ENCODE measurements at regions not wholly inside any gene's neighbourhood (a gene's known extent, or its start where the extent isn't known, plus 50 kb on each side); places are given as distances from the start of the nearest gene placed in this dataset.

GRCh38 chr4:79044141-79044659 is 105.0 kb upstream of the PAQR3 start:
- H3K9me3 ChIP-seq (ENCODE audit: insufficient read depth, low read depth, low read length): no peaks in the 10 kb centered on the region
- no CpG with 5 or more reads among the region's 2 CpGs for WGBS (ENCODE audit: extremely low coverage, insufficient coverage, insufficient read length)
- H3K36me3 ChIP-seq (ENCODE audit: control insufficient read depth in 1 of 2, insufficient read depth in 2 of 2, low read length in 2 of 2): no peaks in the 10 kb centered on the region
- H3K27me3 ChIP-seq (ENCODE audit: insufficient read depth, low read length): no peaks in the 10 kb centered on the region
- no peak overlapping the region for H2AFZ ChIP-seq (ENCODE audit: insufficient read depth, low read length, poor library complexity)
- no peak overlapping the region for H4K91ac ChIP-seq (ENCODE audit: low read depth, low read length)
- no peaks in the 10 kb centered on the region for H3K79me2 ChIP-seq (ENCODE audit: control insufficient read depth, insufficient read depth, low read length, poor library complexity)
- H2BK12ac ChIP-seq (ENCODE audit: low read length): no peak overlapping the region
- no peak overlapping the region for H3K27ac ChIP-seq (ENCODE audit: low read depth, low read length)
- H3K14ac ChIP-seq (ENCODE audit: low read length): no peak overlapping the region
- no peak overlapping the region for H3K23ac ChIP-seq (ENCODE audit: low read length)
- no peaks in the 10 kb centered on the region for H3K79me1 ChIP-seq (ENCODE audit: low read length)
- H3K4me3 ChIP-seq (ENCODE audit: low read depth, low read length): no peak overlapping the region
- no peak overlapping the region for H3K18ac ChIP-seq (ENCODE audit: low read length)
- H2BK5ac ChIP-seq (ENCODE audit: low read depth, low read length, poor library complexity): no peak overlapping the region
- no peak overlapping the region for H2BK120ac ChIP-seq (ENCODE audit: insufficient read depth, low read length, poor library complexity)
- no peak overlapping the region for H2AK5ac ChIP-seq (ENCODE audit: low read length)
- no peak overlapping the region for H3K4ac ChIP-seq (ENCODE audit: low read depth, low read length)
- no peak overlapping the region for H4K8ac ChIP-seq (ENCODE audit: low read depth, low read length)
- H4K12ac ChIP-seq (ENCODE audit: low read depth, low read length): no peak overlapping the region
- H3K9ac ChIP-seq (ENCODE audit: low read length): no peak overlapping the region
- H3K4me2 ChIP-seq (ENCODE audit: low read length): no peak overlapping the region
- no peak for DNase-seq
- no peaks in the 10 kb centered on the region for H3K4me1 ChIP-seq (ENCODE audit: control insufficient read depth in 1 of 2, insufficient read depth in 2 of 2, low read length in 2 of 2)

DNA sequence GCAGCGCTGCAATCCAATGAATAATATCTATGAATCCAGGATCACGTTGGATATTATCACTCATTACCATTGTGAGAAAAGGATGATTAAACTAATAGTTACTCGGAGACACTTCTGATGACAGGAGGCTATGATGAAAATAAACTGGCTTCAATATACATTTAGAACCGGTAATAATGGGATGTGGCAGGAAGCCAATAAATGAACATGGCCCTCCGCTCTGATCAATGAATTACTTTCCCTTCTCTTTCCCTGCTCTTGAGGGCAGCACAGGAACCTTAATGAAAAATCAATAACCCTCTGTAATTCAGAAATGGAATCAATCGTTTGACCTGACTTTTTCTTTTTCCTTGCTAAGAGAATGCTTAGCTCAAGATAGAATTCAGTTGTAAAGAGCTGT is 103.9 kb upstream of the PAQR3 start:
- Histone ChIP-seq H3K9me3 (ENCODE audit: insufficient read depth, low read depth, low read length) (no peaks in the 10 kb centered on the region), H3K4me3 (ENCODE audit: low read depth, low read length) (no peak overlapping the region), H3K79me1 (ENCODE audit: low read length) (no peaks in the 10 kb centered on the region), H2BK5ac (ENCODE audit: low read depth, low read length, poor library complexity) (no peak overlapping the region), H2AFZ (ENCODE audit: insufficient read depth, low read length, poor library complexity) (no peak overlapping the region), H2BK120ac (ENCODE audit: insufficient read depth, low read length, poor library complexity) (no peak overlapping the region), H3K18ac (ENCODE audit: low read length) (no peak overlapping the region), H3K27ac (ENCODE audit: low read depth, low read length) (no peak overlapping the region), H3K27me3 (ENCODE audit: insufficient read depth, low read length) (no peaks in the 10 kb centered on the region), H3K79me2 (ENCODE audit: control insufficient read depth, insufficient read depth, low read length, poor library complexity) (no peaks in the 10 kb centered on the region), H2AK5ac (ENCODE audit: low read length) (no peak overlapping the region), H3K4me2 (ENCODE audit: low read length) (no peak overlapping the region), H3K4me1 (ENCODE audit: control insufficient read depth in 1 of 2, insufficient read depth in 2 of 2, low read length in 2 of 2) (no peaks in the 10 kb centered on the region), H3K14ac (ENCODE audit: low read length) (no peak overlapping the region), H4K8ac (ENCODE audit: low read depth, low read length) (no peak overlapping the region), H3K23ac (ENCODE audit: low read length) (no peak overlapping the region), H2BK12ac (ENCODE audit: low read length) (no peak overlapping the region), H4K91ac (ENCODE audit: low read depth, low read length) (no peak overlapping the region), H3K36me3 (ENCODE audit: control insufficient read depth in 1 of 2, insufficient read depth in 2 of 2, low read length in 2 of 2) (no peaks in the 10 kb centered on the region), H3K9ac (ENCODE audit: low read length) (no peak overlapping the region), H3K4ac (ENCODE audit: low read depth, low read length) (no peak overlapping the region), H4K12ac (ENCODE audit: low read depth, low read length) (no peak overlapping the region)
- WGBS (ENCODE audit: extremely low coverage, insufficient coverage, insufficient read length): no CpG with 5 or more reads among the region's 6 CpGs
- no peak for DNase-seq

- H2AFZ ChIP-seq (ENCODE audit: insufficient read depth, low read length, poor library complexity): no peak overlapping the region
- H3K36me3 ChIP-seq (ENCODE audit: control insufficient read depth in 1 of 2, insufficient read depth in 2 of 2, low read length in 2 of 2): no peaks in the 10 kb centered on the region
- no peaks in the 10 kb centered on the region for H3K9me3 ChIP-seq (ENCODE audit: insufficient read depth, low read depth, low read length)
- H3K14ac ChIP-seq (ENCODE audit: low read length): no peak overlapping the region
- H3K4me3 ChIP-seq (ENCODE audit: low read depth, low read length): no peak overlapping the region
- no peak overlapping the region for H4K8ac ChIP-seq (ENCODE audit: low read depth, low read length)
- peak; percentile 19 to 78 for DNase-seq
- H3K18ac ChIP-seq (ENCODE audit: low read length): no peak overlapping the region
- H2BK5ac ChIP-seq (ENCODE audit: low read depth, low read length, poor library complexity): no peak overlapping the region
- no peak overlapping the region for H4K91ac ChIP-seq (ENCODE audit: low read depth, low read length)
- no peak overlapping the region for H3K4ac ChIP-seq (ENCODE audit: low read depth, low read length)
- no peaks in the 10 kb centered on the region for H3K79me1 ChIP-seq (ENCODE audit: low read length)
- WGBS (ENCODE audit: extremely low coverage, insufficient coverage, insufficient read length): no CpG with 5 or more reads among the region's 1 CpG
- H3K27ac ChIP-seq (ENCODE audit: low read depth, low read length): no peak overlapping the region
- H3K4me1 ChIP-seq (ENCODE audit: control insufficient read depth in 1 of 2, insufficient read depth in 2 of 2, low read length in 2 of 2): no peaks in the 10 kb centered on the region
- no peak overlapping the region for H3K23ac ChIP-seq (ENCODE audit: low read length)
- no peak overlapping the region for H3K9ac ChIP-seq (ENCODE audit: low read length)
- no peak overlapping the region for H2BK12ac ChIP-seq (ENCODE audit: low read length)
- H3K27me3 ChIP-seq (ENCODE audit: insufficient read depth, low read length): no peaks in the 10 kb centered on the region
- H2AK5ac ChIP-seq (ENCODE audit: low read length): no peak overlapping the region
- H3K4me2 ChIP-seq (ENCODE audit: low read length): no peak overlapping the region
- H3K79me2 ChIP-seq (ENCODE audit: control insufficient read depth, insufficient read depth, low read length, poor library complexity): no peaks in the 10 kb centered on the region
- H4K12ac ChIP-seq (ENCODE audit: low read depth, low read length): no peak overlapping the region
- no peak overlapping the region for H2BK120ac ChIP-seq (ENCODE audit: insufficient read depth, low read length, poor library complexity)
These were observed 102.9 kb upstream of the PAQR3 start for GRCh38 chr4:79042079-79042674.

DNA sequence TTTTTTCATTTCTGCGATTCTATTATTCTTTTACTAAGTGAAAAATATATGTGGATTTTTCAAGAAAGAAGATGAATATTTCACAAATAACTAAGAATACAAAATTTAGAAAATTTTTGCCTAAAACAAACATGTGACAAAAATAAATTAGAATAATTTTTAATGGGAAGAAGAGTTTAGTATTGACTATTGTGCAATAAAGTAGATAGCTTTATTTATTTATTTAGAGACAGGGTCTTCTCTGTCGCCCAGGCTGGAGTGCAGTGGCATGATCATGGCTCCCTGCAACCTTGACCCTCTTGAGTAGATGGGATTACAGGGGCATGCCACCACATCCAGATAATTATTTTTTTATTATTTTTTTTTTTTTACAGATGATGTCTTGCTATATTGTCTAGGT is 95.3 kb upstream of the PAQR3 start:
- no peak overlapping the region for H3K27ac ChIP-seq (ENCODE audit: low read depth, low read length)
- no peak overlapping the region for H2BK5ac ChIP-seq (ENCODE audit: low read depth, low read length, poor library complexity)
- no CpG with 5 or more reads among the region's 2 CpGs for WGBS (ENCODE audit: extremely low coverage, insufficient coverage, insufficient read length)
- no peaks in the 10 kb centered on the region for H3K79me1 ChIP-seq (ENCODE audit: low read length)
- H3K4me3 ChIP-seq (ENCODE audit: low read depth, low read length): no peak overlapping the region
- no peaks in the 10 kb centered on the region for H3K4me1 ChIP-seq (ENCODE audit: control insufficient read depth in 1 of 2, insufficient read depth in 2 of 2, low read length in 2 of 2)
- H3K27me3 ChIP-seq (ENCODE audit: insufficient read depth, low read length): no peaks in the 10 kb centered on the region
- no peak overlapping the region for H3K14ac ChIP-seq (ENCODE audit: low read length)
- H4K8ac ChIP-seq (ENCODE audit: low read depth, low read length): no peak overlapping the region
- H2AK5ac ChIP-seq (ENCODE audit: low read length): no peak overlapping the region
- no peak overlapping the region for H2BK12ac ChIP-seq (ENCODE audit: low read length)
- H4K91ac ChIP-seq (ENCODE audit: low read depth, low read length): no peak overlapping the region
- no peak overlapping the region for H3K23ac ChIP-seq (ENCODE audit: low read length)
- no peak overlapping the region for H3K18ac ChIP-seq (ENCODE audit: low read length)
- H2AFZ ChIP-seq (ENCODE audit: insufficient read depth, low read length, poor library complexity): no peak overlapping the region
- H3K9ac ChIP-seq (ENCODE audit: low read length): no peak overlapping the region
- no peaks in the 10 kb centered on the region for H3K36me3 ChIP-seq (ENCODE audit: control insufficient read depth in 1 of 2, insufficient read depth in 2 of 2, low read length in 2 of 2)
- no peak overlapping the region for H3K4ac ChIP-seq (ENCODE audit: low read depth, low read length)
- no peak overlapping the region for H3K4me2 ChIP-seq (ENCODE audit: low read length)
- H3K79me2 ChIP-seq (ENCODE audit: control insufficient read depth, insufficient read depth, low read length, poor library complexity): no peaks in the 10 kb centered on the region
- no peak overlapping the region for H2BK120ac ChIP-seq (ENCODE audit: insufficient read depth, low read length, poor library complexity)
- H4K12ac ChIP-seq (ENCODE audit: low read depth, low read length): no peak overlapping the region
- no peaks in the 10 kb centered on the region for H3K9me3 ChIP-seq (ENCODE audit: insufficient read depth, low read depth, low read length)
- no peak for DNase-seq
